ENCODE measurements at regions not wholly inside any gene's neighbourhood (a gene's known extent, or its start where the extent isn't known, plus 50 kb on each side); places are given as distances from the start of the nearest gene placed in this dataset.

GRCh38 chr18:43876748-43877147 lies 599.5 kb upstream of the SYT4 start:
- no peak for TF ChIP-seq CTCF (IDR thresholded peaks at IDR 0.05)
- no peak for TF ChIP-seq ZFX (IDR thresholded peaks at IDR 0.05; ENCODE audit: borderline replicate concordance)
